ENCODE measurements at regions not wholly inside any gene's neighbourhood (a gene's known extent, or its start where the extent isn't known, plus 50 kb on each side); places are given as distances from the start of the nearest gene placed in this dataset.
A peak's percentile ranks its signal among the peaks of the same experiment; 100 is the strongest.
"Not testable (repeated sequence)": the region's sequence is repeated elsewhere in the genome, so short reads cannot be mapped to it uniquely, and the experiment has no call there.

DNA sequence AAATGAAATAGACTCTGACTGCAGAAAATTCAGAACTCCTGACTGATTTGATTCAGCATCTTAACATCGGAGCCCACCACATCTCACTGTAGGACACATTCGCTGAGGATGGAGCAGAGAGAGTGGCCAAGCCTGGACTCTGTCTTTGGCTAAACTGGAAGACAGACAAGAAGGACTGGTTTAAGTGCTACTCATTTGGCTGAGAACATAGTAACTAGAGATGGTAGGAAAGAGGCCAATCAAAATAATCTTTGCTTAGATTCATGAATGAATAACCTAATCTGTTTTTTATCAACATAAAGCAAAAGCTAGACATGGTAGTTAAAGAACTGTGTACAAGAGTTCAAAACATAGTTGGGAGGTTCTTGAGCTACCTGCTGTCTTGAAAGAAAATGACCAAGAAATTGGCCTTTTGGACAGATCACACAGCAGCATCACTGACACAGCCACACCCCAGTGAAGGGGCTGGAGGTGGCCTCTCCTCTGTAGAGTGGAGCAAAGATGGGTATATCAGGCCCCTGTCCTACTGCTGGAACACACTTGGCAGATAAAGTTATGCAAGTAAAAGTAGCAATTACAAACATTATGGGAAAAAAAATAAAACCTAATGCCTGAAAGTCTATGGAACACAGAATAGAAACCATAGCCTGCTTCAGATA, 87.1 kb upstream of the NT5E start:
- TF ChIP-seq, protein P1, sequence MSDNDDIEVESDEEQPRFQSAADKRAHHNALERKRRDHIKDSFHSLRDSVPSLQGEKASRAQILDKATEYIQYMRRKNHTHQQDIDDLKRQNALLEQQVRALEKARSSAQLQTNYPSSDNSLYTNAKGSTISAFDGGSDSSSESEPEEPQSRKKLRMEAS (IDR thresholded peaks at IDR 0.05; ENCODE audit: low read depth, low read length): no peak
- TF ChIP-seq CTCF (IDR thresholded peaks at IDR 0.05; ENCODE audit: low read depth, low read length): no peak
- TF ChIP-seq MYC (IDR thresholded peaks at IDR 0.05; ENCODE audit: low read depth, low read length): no peak
- TF ChIP-seq POLR2A (IDR thresholded peaks at IDR 0.05; ENCODE audit: extremely low read depth, insufficient read length): no peak
- DNase-seq (ENCODE audit: low read depth): no peak
- no peak overlapping the region for H3K4me3 ChIP-seq (ENCODE audit: low read depth, low read length)

GRCh38 chr6:85361643-85362014, 88.3 kb upstream of the NT5E start:
- no peak overlapping the region for H3K4me3 ChIP-seq (ENCODE audit: low read depth, low read length)
- no peak for DNase-seq (ENCODE audit: low read depth)
- no peak for TF ChIP-seq CTCF (IDR thresholded peaks at IDR 0.05; ENCODE audit: low read depth, low read length)
- TF ChIP-seq, protein P1 (IDR thresholded peaks at IDR 0.05; ENCODE audit: low read depth, low read length): no peak
- no peak for TF ChIP-seq POLR2A (IDR thresholded peaks at IDR 0.05; ENCODE audit: extremely low read depth, insufficient read length)
- no peak for TF ChIP-seq MYC (IDR thresholded peaks at IDR 0.05; ENCODE audit: low read depth, low read length)

GRCh38 chr6:85360794-85361642, 88.9 kb upstream of the NT5E start:
- TF ChIP-seq CTCF (IDR thresholded peaks at IDR 0.05; ENCODE audit: low read depth, low read length): no peak
- TF ChIP-seq POLR2A (IDR thresholded peaks at IDR 0.05; ENCODE audit: extremely low read depth, insufficient read length): no peak
- TF ChIP-seq, protein P1 (IDR thresholded peaks at IDR 0.05; ENCODE audit: low read depth, low read length): no peak

GRCh38 chr6:85357651-85358050, 92.2 kb upstream of the NT5E start:
- DNase-seq (ENCODE audit: low read depth): no peak
- H3K4me3 ChIP-seq (ENCODE audit: low read depth, low read length): no peak overlapping the region

More at GRCh38 chr6:85360794-85361642, 88.9 kb upstream of the NT5E start:
- peak; percentile 18 for DNase-seq (ENCODE audit: low read depth)
- H3K4me3 ChIP-seq (ENCODE audit: low read depth, low read length): no peak overlapping the region

GRCh38 chr6:85356743-85357142, 93.1 kb upstream of the NT5E start:
- DNase-seq (ENCODE audit: low read depth): not testable (repeated sequence)

More at GRCh38 chr6:85357651-85358050, 92.2 kb upstream of the NT5E start:
- TF ChIP-seq, protein P1 (IDR thresholded peaks at IDR 0.05; ENCODE audit: low read depth, low read length): no peak

GRCh38 chr6:85355816-85356215, 94.1 kb upstream of the NT5E start:
- no peak for DNase-seq (ENCODE audit: low read depth)
- no peak for TF ChIP-seq CTCF (IDR thresholded peaks at IDR 0.05; ENCODE audit: low read depth, low read length)
- no peak overlapping the region for H3K4me3 ChIP-seq (ENCODE audit: low read depth, low read length)

More at GRCh38 chr6:85356743-85357142, 93.1 kb upstream of the NT5E start:
- H3K4me3 ChIP-seq (ENCODE audit: low read depth, low read length): not testable (repeated sequence)
